Muscle layer of duodenum (tissue), 2 donors: ENCODE measurements at regions not wholly inside any gene's neighbourhood (a gene's known extent, or its start where the extent isn't known, plus 50 kb on each side); places are given as distances from the start of the nearest gene placed in this dataset.
"Not testable (repeated sequence)": the region's sequence is repeated elsewhere in the genome, so short reads cannot be mapped to it uniquely, and the experiment has no call there.

Experiments
- H3K27ac ChIP-seq: one replicate; pipeline ENCODE4 v1.7.0; 2013; ENCODE audit warnings: mild to moderate bottlenecking, low read length
- H3K27me3 ChIP-seq: one replicate; pipeline ENCODE4 v1.7.0; 2013; ENCODE audit warnings: low read depth, mild to moderate bottlenecking, control low read depth, low read length
- H3K36me3 ChIP-seq, 2 donors: one replicate each; pipeline ENCODE4 v1.7.0; 2013; ENCODE audit warnings: low read length in 2 of 2, control low read depth in 1 of 2, mild to moderate bottlenecking in 1 of 2; ENCODE audit not compliant: insufficient read depth in 2 of 2, control insufficient read depth in 1 of 2
- H3K4me1 ChIP-seq, 2 donors: one replicate each; pipeline ENCODE4 v1.7.0; 2013; ENCODE audit warnings: low read length in 2 of 2, mild to moderate bottlenecking in 2 of 2, control low read depth in 1 of 2, moderate library complexity in 1 of 2; ENCODE audit not compliant: insufficient read depth in 2 of 2, control insufficient read depth in 1 of 2
- H3K4me3 ChIP-seq, 2 donors: one replicate each; pipeline ENCODE4 v1.7.0; 2013; ENCODE audit warnings: low read length in 2 of 2, low read depth in 1 of 2, mild to moderate bottlenecking in 1 of 2
- H3K9me3 ChIP-seq, 2 donors: one replicate each; pipeline ENCODE4 v1.7.0; 2013; ENCODE audit warnings: low read length in 2 of 2, control low read depth in 1 of 2, mild to moderate bottlenecking in 1 of 2; ENCODE audit not compliant: control insufficient read depth in 1 of 2
- donor health status: healthy.

DNA sequence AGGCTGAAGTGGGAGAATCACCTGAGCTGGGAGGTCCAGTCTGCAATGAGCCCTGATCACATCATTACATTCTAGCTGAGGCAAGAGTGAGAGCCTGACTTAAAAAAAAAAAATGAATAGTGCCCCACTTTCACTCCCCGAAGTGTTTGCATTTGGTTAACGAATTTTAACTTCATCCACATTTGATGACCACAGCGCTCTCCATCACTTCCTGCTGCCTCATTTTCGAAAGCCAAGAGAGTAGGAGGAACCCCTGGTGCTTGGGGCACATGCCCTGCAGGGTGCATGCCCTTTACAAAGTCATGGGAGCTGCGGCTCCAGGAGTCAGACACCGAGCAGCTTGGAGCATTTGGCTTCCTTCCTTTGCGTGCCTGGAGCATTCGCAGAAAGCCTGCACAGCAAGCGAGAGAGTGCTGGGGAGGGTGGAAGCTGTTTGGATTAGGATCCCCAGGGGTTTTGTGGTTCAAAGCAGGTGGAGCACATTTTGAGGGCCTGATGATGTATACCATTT, 119.1 kb upstream of the METTL14 start:
- H3K4me1 ChIP-seq, H3K9me3 ChIP-seq, H3K27me3 ChIP-seq, H3K36me3 ChIP-seq, H3K27ac ChIP-seq, H3K4me3 ChIP-seq: not testable (repeated sequence)

DNA sequence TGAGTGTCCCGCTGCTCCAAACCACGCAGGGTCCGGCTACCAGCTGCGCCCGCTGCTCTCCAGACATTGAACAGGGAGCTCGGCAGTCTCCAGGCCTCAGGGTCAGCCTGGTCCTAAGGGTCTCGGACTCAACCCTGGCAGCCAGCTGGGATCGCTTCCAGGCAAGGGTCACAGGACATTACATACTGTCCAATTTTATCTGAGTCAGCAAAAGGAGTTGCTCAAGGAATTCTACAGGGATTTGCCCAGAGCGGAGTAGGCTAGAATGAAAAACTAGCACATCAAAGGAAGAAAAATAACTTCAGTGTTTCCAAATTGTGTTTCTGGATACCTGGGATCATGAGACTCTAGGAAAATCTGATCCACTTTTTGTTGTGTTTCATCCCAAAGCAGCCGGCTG, 112.2 kb upstream of the METTL14 start:
- H3K36me3 ChIP-seq, H3K9me3 ChIP-seq, H3K4me1 ChIP-seq, H3K27ac ChIP-seq, H3K4me3 ChIP-seq, H3K27me3 ChIP-seq: not testable (repeated sequence)

DNA sequence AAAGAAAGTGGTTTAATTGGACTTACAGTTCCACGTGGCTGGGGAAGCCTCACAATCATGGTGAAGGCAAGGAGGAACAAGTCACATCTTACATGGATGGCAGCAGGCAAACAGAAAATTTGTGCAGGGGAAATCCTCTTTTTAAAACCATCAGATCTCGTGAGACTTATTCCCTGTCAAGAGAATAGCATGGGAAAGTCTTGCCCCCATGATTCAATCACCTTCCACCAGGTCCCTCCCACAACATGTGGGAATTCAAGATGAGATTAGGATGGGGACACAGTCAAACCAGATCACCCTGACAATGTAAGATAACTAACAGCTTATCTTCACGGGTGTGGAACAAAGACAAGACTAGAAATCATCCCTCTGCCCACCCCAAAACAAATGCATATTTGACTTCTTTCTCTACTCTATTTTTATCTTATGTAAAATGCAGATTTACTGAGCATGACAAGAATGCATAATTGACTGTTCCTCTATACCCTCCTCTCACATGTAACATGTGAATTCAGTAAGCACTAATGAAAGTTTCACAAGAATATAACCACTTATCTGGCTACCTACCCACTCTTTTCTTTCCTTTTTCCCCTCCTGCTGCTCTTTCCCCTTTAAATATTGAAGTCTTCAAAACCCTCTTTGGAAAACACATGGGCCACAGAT, 110.8 kb upstream of the METTL14 start:
- not testable (repeated sequence) for H3K36me3 ChIP-seq, H3K27me3 ChIP-seq, H3K9me3 ChIP-seq, H3K4me3 ChIP-seq, H3K4me1 ChIP-seq, H3K27ac ChIP-seq

DNA sequence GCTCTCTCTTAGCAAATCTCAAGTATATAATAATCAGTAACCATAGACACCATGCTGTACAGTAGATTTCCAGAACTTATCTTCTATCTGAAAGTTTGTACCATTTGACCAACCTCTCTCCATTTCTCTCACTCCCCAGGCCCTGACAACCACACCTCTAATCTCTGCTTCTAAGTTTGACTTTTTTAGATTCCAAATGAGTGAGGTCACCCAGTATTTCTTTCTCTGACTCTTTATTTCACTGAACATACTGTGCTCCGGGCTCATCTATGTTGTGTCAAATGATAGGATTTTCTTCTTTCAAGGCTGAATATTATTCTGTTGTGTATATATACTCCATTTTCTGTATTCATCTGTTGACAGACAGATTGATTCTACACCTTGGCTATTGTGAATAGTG, 110.1 kb upstream of the METTL14 start:
- not testable (repeated sequence) for H3K36me3 ChIP-seq, H3K27ac ChIP-seq, H3K4me1 ChIP-seq, H3K27me3 ChIP-seq, H3K9me3 ChIP-seq, H3K4me3 ChIP-seq

DNA sequence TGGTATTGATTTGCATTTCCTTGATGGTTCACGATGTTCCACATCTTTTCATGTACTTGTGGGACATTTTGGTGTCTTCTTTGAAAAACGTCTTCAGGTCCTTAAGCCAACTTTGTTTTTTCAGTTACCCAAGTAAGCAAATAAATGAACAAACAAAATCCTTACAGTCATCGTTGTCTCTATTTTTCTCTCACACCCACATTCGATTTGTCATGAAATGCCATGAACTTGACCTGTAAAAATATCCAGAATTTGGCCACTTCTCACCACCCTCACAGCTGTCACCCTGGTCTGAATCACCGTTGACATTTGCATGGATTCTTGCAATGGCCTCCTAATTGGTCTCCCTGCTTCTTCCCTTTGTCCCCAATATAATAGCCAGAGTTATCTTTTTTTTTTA, 109.5 kb upstream of the METTL14 start:
- H3K27me3 ChIP-seq, H3K4me3 ChIP-seq, H3K36me3 ChIP-seq, H3K27ac ChIP-seq, H3K9me3 ChIP-seq, H3K4me1 ChIP-seq: not testable (repeated sequence)

DNA sequence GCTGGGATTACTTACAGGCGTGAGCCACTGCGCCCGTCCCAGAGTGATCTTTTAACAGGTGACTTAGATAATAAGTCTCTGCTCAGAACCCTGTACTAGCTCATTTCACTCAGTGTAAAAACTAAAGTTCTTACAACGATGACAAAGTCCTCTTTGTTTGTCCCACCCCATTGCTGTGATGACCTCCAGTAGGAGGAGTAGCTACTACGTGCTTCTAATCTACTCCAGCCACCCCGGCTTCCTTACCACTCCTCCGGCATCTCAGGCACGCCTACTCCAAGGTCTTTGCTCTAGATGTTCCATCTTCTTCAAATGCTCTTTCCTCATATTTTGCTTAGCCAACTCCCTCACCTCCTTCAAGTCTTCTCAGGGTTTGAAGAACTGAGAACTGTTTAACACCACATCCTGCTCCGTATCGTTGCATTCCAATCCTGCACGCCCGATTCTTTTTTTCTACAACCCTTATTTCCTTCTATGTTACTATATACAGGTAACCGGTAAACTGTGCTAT, 108.4 kb upstream of the METTL14 start:
- not testable (repeated sequence) for H3K27ac ChIP-seq, H3K36me3 ChIP-seq, H3K4me1 ChIP-seq, H3K4me3 ChIP-seq, H3K9me3 ChIP-seq, H3K27me3 ChIP-seq

DNA sequence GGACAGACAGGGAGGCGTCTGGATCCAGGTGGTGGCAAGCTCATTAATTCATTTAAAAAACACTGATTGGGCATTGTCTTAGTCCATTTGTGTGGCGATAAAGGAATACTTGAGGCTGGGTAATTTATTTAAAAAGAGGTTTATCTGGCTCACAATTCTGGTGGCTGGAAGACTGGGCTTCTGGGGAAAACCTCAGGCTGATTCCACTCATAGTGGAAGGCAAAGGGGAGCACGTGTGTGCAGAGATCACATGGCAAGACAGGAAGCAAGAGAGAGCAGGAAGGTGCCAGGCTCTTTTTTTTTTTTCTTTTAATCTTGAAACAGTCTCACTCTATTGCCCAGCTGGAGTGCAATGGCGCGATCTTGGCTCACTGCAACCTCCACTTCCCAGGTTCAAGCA, 100.2 kb upstream of the METTL14 start:
- no peak overlapping the region for H3K27ac ChIP-seq
- no peaks in the 10 kb centered on the region for H3K36me3 ChIP-seq
- no peaks in the 10 kb centered on the region for H3K9me3 ChIP-seq
- H3K4me3 ChIP-seq: no peak overlapping the region
- H3K27me3 ChIP-seq: no peaks in the 10 kb centered on the region
- H3K4me1 ChIP-seq: no peaks in the 10 kb centered on the region

DNA sequence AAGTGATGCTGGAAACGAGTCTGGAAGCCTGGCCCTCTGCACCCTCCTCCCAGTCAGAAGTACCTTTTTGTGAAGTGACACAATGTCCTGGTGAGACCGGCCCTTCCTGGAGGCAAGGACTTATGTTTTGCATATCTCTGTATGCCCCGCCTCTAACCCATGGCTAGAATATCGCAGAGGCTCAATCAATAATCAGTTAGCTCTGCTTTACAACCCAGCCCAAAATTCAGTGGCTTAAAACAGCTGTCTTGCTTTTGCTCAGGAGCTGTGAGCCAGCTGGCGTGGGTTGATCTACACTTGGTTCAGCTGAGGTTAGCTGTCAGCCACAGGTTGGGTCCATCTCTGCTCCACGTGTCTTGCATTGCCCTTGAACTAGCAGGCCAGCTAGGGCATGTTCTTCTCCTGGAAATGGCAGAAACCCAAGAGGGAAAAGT, 98.8 kb upstream of the METTL14 start:
- Histone ChIP-seq H3K27me3 (no peaks in the 10 kb centered on the region), H3K36me3 (no peaks in the 10 kb centered on the region), H3K27ac (peak overlapping the region; percentile 19), H3K9me3 (no peaks in the 10 kb centered on the region), H3K4me1 (no peaks in the 10 kb centered on the region), H3K4me3 (no peak overlapping the region)

DNA sequence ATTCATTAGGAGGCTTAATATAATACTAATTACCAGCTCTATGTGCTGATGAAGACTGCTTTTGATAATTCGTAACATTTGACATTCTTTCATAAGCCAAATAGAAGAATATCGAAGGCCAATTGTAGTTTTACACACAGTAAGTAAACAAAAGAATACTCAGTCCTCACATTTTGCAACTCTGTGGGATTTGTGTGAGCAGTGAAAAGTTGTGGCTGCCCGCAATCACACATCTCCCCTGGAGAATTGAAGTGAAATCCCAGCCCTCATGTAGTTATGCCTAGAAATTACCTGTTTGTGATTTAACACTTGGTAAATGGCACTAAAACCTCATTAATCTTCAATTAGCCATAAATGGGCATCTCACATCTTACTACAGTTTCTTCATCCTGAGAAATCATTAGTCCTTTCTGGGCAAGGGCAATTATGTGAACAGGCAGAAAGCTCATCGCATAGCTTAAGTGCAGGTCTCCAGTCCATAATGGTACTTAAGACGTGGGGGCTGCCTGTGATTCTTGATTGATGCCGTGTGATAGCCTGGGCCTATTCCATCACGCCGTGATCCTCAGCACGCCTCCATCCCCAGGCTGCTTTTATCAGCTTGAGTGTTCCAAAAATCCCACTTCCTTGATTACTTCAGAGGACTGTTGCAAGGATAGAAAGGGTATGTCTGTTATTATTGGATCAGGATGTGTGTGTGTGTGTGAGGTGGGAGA, 97.9 kb upstream of the METTL14 start:
- Histone ChIP-seq H3K4me3 (no peak overlapping the region), H3K27ac (no peak overlapping the region), H3K27me3 (no peaks in the 10 kb centered on the region), H3K4me1 (no peaks in the 10 kb centered on the region), H3K9me3 (no peaks in the 10 kb centered on the region), H3K36me3 (no peaks in the 10 kb centered on the region)

DNA sequence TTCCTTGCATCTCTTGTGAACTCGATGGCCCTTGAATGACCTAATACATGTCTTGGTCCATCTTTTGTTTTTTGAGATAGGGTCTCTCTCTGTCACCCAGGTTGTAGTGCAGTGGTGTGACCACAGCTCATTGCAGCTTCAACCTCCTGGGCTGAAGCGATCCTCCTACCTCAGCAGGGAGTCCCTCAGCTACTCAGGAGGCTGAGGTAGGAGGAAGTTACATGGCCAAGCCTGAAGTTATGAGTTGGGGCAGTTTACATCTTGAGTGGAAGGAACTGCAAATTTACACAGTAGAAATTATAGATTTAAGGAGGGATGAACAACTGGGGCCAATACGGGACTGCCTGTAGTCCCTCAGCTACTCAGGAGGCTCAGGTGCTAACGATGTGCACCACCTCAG, 97.2 kb upstream of the METTL14 start:
- H3K4me1 ChIP-seq: no peaks in the 10 kb centered on the region
- H3K4me3 ChIP-seq: no peak overlapping the region
- no peaks in the 10 kb centered on the region for H3K9me3 ChIP-seq
- H3K27me3 ChIP-seq: no peaks in the 10 kb centered on the region
- H3K36me3 ChIP-seq: no peaks in the 10 kb centered on the region
- H3K27ac ChIP-seq: no peak overlapping the region

DNA sequence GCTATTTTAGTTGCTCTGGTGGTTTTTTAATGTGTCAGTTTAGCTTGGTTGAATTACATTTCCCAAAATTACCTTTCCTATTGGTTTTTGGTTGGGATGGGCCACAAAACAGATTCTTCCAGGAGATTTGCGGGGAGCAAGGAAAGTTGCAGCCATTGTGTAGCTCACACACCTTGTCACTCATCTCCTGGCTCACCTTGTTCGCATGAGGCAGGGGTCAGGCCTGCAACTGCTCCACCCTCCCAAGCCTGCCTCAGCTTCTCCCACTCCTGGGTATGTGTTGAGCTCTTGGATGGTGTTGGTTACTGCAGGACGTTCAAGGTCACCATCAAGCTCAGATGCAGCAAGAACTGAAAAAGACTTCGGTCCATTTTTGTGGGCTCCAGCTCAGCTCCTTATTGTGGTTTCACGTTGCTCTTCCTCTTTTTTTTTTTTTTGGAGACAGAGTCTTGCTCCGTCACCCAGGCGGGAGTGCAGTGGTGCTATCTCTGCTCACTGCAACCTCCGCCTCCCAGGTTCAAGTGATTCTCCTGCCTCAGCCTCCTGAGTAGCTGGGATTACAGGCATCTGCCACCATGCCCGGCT, 95.6 kb upstream of the METTL14 start:
- Histone ChIP-seq H3K9me3 (no peaks in the 10 kb centered on the region), H3K36me3 (no peaks in the 10 kb centered on the region), H3K4me3 (no peak overlapping the region), H3K4me1 (no peaks in the 10 kb centered on the region), H3K27ac (no peak overlapping the region), H3K27me3 (no peaks in the 10 kb centered on the region)
